ENCODE measurements at regions not wholly inside any gene's neighbourhood (a gene's known extent, or its start where the extent isn't known, plus 50 kb on each side); places are given as distances from the start of the nearest gene placed in this dataset.

DNA sequence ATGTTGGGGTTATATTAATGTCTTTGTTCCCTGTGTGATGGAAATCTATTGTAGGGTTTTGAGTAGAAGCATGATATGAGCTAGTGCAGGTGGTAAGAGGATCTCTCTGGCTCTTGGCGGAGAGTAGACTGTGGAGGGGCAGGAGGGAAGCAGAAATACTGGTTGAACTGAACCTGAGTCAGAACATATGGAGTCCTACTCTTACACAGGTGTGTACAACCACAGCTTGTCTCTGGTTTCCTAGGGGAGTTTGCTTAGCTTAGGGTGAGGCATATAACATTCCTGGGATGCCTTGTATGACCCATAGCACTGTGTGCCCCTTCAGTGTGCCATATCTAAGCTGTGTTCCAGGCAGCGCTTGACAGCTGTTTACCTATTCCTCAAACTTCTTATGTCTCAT lies 97.3 kb upstream of the GCFC2 start:
- DNase-seq (ENCODE audit: low read depth), result no peak

DNA sequence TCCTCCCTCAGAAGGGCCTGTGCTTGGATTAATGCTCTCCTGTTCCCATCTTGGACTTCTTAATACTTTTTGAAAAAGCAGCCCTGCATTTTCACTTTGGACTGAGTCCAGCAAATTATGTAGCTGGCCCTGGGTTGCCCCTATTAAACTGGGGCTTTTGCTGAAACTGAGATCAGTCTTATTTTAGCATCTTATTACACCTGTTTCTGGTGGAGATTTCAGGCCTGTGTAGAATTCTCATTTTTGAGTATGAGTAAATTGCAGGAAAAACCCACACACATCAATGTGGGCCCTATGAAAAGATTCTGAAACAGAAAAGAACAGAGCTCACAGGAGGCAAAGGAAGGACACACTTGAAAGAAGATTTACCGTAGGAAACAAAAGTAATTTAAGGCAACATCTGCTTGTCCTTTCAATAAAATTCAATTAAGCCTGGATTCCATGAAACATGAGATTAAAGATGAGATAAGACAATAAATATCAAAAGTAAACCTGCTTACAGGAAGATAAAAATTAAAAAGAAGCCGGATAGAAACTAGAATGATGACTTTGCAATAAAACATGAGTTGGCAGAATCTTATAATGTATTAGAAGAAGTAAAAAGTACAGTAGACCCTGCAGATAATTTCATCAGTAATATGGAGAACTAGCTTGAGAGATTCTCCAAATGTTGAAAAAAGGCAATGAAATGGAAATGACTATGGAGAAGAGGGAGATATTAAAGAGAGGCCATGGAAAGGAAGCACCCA lies 90.7 kb upstream of the GCFC2 start:
- DNase-seq (ENCODE audit: low read depth), result no peak

DNA sequence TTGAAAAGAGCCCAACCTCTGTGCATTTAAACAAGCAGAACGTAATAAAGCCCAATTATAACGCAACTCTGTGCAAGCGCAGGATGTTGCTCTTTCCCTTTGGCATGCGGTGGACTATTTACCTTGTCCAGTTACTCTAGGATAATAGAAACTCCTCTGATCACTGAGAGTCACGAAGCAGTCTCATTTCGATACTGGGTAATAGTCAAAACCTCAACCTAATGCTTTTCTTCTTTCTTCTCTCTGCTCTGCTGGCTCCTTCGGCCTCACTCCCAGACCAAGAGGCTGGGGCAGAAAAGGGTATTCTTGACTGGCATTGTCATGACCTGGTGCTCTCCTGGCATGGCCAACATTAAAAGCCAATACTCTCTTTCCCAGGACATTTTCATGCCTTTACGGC lies 89.7 kb upstream of the GCFC2 start:
- DNase-seq (ENCODE audit: low read depth), result no peak

DNA sequence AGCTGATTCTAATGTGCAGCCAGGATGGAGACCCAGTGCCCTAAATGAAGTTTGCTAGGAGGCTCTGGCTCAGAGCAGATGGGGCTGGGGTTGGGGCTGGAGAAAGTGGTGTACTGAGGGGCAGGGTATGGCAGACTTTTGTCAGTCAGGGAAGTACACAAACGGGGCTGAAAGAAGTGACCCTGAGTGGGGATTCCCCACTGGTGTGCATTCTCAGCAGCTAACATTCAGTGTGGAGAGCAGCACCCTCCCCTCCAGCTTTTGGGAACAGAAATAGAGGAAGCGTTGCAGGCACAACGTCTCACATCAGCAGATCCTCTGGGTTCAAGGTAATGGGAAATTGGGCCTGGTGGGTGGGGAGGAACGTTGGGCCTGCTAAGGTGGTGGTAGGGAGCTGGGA lies 89.1 kb upstream of the GCFC2 start:
- no peak for DNase-seq (ENCODE audit: low read depth)

DNA sequence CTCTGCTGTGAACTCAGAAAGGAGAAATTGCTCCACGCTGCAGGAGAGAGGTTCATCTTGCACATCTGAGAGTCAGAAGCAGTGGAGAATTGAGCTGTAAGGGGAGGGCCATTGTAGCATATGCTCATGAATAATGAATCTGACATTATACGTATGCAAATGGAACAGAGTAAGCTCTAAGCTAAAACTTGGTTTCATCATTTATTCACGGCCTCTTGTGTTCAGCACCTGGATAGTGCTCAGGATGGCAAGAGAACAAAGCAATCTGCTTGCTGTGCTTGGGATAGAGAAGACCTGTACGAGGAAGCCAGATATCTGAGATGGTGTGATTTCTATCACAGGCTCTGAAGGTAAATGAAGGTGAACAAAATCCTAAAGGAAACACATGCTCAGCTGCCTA lies 87.9 kb upstream of the GCFC2 start:
- no peak for DNase-seq (ENCODE audit: low read depth)

DNA sequence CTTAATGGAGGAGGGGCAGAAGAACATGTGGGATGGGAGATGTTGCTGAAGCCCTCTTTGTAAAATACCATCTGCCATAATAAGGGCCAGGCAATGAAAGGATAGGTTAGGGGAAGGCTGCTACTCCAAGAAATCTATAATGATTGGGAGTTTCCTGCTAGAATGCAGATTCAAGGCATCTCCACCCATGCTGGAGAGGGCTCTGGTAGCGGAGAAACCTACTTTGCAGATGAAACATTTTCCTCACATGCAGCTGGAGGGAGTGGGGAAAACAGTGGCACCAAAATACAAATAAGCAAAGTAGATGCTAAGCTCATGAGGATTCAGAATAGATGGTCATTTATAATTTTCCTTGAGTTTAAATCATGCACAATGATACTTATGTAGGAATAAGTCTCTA lies 82.3 kb upstream of the GCFC2 start:
- no peak for DNase-seq (ENCODE audit: low read depth)

DNA sequence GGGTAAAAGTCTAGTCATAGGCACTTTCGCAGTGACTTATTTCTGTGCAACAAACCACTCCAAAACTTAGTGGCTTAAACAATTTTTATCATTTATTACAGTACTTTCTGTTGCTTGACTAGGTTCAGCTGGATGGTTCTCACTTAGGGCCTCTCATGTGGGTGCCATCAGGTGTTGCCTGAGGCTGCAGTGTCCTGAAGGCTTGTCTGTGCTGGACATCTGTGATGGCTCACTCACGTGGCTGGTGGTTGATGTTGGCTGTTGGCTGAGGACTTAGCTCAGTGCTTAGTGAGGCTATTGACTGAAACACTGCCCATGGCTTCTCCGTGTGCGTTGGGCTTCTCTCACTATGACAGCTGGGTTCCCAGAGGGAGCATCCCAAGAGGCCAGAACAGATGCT lies 81.4 kb upstream of the GCFC2 start:
- DNase-seq (ENCODE audit: low read depth), result no peak

DNA sequence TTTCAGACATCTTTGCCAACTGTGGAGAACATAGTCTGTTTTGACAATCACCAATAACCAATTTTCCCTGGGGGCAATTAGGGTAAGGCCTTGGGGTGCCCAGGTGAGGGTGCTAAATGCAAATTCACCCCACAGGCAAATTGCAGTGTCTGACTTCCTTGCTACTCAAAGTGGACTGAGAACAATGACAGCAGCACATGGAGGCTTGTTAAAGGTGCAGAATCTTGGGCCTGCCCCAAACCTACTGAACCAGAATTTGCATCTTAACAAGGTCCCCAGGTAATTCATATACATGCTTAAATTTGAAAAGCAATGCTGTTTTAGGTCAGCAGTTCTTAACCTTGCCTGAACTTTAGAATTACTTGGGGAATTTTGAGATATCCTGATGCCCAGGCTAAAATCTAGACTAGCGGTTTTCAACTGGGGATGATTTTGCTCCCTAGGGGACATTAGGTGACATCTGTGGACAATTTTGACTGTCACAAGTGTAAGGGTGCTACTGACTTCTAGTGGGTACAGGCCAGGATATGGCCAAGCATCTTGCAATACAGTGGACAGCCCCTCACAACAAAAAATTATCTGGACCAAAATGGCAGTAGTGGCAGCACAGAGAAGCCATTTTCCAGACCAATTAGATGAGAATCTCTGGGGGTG lies 80.2 kb upstream of the GCFC2 start:
- DNase-seq (ENCODE audit: low read depth), result no peak

DNA sequence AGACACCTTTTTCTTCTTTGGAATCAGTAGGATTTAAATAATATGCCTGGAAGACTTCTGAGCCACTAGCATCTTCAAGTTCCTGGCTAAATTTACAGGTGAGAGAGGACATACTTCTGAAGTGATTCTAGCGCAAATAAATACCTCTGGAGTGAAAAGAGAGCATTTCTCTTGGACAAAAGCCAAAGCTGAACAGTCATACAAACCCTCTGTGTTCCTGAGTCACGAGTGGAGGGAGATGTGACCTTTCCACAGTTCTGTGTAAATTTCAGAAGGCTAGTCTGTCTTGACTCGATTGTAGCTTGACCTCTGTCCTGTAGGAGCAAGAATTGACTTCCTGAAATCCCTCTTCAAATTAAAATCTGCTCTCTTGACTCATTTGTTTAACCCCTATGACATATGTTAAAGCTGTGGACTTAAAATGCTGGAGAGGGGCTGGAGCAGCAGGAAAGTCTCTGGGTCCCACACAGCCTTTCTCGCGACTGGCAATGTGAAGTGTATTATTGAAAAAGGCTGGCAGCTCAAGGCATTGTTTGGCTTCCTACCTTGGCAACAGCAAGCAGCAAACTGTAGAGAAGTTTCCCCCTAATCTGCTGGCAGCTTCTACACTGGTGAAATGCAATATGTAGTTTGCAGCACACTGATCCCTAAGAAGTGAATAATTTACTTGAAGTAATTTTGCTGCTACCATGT lies 79.6 kb upstream of the GCFC2 start:
- no peak for DNase-seq (ENCODE audit: low read depth)

DNA sequence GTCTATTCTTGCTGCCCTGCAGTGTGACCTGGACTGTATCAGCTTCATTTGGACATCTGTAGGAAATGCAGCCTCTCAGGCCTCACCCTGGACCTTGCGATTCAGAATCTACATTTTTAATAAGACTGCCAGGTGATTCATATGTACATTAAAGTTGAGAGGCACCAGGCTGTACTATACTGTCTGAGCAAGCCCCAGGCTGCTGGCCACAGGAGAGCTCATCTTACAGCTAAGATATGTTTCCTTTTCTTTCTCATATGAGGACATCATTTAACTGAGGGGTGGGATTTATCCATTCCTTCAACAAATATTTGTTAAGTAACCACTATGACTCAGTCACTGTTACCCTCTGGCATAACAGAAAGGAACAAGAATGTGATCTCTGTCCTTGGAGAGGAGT lies 78.2 kb upstream of the GCFC2 start:
- DNase-seq (ENCODE audit: low read depth), result no peak

DNA sequence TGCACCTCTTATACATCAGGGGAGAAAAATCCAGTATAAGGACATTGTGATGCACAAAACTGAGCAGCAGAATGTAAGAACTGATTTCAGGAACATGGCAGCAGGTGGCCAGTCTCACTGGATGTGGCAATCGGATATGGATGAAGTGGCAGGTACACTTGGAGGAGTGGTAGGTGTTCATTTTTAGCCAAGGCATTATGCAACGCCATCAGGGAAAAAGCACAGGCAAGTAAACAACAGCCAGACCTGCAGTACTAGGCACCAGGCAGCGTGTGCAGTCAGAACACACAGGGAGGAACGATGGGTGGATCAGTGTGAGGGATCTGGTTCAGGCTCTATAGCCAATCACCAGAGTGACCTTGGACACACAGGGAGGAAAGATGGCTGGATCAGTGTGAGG lies 77.4 kb upstream of the GCFC2 start:
- DNase-seq (ENCODE audit: low read depth), result no peak

DNA sequence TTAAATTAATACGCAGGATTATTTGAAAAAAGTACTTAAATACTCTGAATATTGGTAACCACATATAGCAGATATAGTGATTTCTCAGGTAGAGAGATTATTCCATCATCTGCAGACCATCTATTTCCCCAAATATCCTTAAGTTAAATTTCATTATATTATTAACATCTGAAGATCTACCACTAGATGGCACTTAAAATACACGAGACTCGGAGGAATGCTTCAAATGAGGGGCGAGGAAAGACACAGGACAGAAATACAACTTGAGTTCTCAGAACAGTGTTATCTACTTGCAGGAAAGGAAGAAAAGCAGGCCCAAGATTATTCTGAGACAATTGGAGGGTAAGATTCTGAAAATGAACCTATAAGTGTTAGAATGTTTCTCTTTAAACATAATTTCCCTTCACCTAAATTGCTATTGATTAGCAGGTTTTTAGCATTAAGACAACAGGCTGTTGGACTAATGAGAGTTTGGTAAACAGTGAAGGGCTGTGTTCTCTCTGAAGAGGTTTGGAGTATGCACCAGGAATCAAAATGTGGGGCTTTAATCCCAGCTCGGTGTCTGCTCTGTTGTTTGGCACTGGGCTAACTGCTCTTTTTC lies 76.9 kb upstream of the GCFC2 start:
- DNase-seq (ENCODE audit: low read depth), result no peak

DNA sequence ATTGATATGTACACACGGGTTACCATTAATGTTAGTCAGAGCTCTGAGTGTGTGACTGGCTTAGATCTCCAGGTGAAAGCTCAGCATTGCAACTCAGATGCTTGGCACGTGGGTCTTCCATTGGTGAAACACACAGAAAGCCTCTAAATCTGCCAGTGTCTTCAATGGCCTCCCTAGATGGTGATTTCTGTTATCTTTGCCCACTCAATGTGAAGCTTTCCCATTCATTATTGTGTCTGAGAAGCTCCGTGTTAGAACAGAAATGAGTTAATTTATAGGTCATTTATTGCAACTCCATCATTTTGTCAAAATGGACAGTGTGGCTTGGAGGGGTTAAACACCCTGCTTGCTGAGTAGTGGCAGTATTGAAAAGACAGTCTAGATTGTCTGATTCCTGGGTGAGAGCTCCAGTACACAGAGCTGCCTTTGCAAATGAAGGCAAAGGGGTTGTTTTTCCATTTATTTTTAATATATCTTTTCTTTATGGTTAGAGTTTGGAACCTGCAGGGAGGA lies 64.7 kb upstream of the GCFC2 start:
- DNase-seq (ENCODE audit: low read depth), result no peak

DNA sequence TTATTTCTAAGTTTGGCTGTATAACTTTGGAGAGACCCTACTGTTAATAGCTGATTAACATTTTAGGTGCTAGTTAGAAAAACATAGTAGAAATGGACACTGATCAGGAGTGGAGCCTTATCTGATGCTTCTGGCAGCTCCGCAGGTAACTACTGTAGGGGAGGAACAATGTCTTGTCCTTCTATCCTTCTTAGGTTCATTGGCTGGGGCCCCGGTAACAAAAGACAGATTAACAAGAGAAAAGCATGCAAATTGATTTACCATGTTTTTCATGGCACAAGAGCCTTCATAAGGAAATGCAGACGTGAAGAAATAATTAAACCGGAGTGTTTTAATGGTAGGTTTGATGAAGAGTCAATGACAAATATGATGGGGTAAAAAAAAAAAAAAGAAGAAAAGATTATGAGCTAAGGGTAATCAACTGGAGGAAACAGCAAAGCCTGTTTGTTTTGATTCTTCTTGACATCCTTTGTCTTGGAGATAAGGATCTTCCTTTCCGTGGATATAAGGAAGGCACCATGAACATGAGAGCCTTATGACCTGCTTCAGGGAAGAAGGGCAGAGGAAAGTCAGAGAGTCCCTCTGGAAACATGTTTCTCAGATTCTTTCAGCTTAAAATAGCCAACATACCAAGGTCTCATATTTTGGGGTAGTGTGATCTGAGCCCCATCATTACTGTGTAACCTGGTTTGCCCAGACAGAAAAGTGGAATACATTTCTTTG lies 62.4 kb upstream of the GCFC2 start:
- DNase-seq (ENCODE audit: low read depth), result no peak

DNA sequence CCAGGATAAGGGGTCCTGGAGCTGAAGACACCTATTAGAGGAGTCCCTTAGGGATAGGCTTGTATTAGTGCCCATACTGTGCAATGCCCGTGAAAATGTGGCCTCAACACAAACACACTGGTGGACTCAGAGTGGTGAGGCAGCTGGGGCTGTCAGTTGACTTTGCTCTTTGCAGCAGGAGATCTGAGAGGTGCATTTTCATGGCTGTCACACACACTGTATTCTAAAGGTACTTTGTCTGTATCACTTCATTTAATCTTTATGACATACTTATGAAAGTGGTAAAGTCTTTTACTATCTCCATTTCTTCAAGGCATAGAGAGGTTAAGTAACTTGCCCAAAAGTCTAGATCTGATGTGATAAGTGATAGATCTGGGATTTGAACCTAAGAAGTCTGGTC lies 55.1 kb upstream of the GCFC2 start:
- DNase-seq (ENCODE audit: low read depth), result no peak

DNA sequence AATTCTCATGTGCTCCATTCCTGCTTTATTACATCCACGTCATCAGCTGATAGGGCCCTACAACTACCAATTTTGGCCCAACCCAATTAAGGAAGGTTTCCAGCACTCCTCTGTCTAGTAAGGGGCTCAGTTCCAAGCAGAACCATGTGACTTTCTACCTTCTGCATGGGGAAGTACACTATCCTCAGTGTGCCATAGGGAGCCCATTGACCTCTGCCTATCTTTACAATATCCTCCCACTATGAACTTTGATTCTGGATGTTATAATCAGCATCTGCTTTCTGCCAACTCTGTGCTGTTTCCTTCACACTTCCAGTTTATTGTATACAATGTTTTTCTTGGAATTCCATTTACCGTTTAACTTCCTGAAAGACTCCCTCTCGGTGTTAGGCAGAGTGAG lies 53.9 kb upstream of the GCFC2 start:
- DNase-seq (ENCODE audit: low read depth), result no peak
